NCI-H146 treated with DMSO at 0.1 percent for 48 hours (cell line): ENCODE measurements at regions not wholly inside any gene's neighbourhood (a gene's known extent, or its start where the extent isn't known, plus 50 kb on each side); places are given as distances from the start of the nearest gene placed in this dataset.

Source experiments
- DNase-seq: peaks from one replicate; lab custom pipeline; 2025; ENCODE audit not compliant: unreplicated experiment; lab: John Stamatoyannopoulos, UW

- DNase-seq: no peak
Measured at GRCh38 chr16:87057211-87057881, 259.8 kb downstream of the C16orf95 start.

GRCh38 chr16:87057951-87058560, 259.1 kb downstream of the C16orf95 start:
- DNase-seq: no peak

GRCh38 chr16:87058728-87059250, 258.4 kb downstream of the C16orf95 start:
- no peak for DNase-seq

DNA sequence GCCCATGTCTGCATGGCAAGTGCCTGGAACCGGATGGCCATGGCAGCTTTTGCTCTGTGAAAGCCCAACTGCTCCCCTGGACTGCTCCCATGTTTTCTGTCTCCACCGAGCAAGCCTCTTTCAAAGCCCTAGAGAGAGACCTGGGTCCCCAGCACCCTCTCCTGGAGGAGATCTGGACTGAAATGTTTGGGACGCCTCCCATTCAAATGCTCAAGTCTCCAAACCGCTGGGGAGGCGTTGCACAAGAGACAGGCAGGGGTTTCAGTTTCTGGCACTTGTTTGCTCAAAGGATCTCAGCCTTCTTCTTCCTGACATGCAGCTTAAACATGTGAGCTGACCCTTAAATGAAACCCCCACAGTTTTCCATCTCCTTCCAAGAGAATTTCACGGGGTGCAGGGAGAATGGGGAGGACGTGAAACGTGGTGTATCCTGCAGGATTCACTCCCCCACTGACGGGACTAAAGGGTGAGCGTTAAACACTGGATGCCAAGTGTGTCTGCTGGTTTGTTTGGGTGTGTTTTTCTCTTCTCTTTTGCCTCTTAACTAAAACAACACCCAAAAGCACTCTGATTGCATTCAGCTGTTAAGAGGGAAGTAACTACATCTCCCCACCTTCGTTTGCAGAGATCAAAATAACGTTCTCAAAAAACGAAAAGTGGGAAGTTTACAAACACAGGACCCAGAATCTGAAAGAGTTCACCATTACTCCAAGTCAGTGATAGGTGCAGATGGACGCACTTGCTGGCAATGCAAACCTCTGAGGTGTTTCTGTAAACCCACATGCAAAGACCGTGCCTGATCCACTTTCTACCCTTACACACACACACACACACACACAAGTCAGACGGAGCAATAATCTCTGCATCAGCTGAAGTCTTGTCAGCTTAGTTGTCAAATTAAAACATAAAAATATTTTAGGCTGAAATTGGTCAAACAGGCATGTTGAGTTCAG, 256.9 kb downstream of the C16orf95 start:
- DNase-seq: no peak

- no peak for DNase-seq
Measured at GRCh38 chr16:87061243-87061920, 255.8 kb downstream of the C16orf95 start.

GRCh38 chr16:87062569-87063442, 254.4 kb downstream of the C16orf95 start:
- no peak for DNase-seq

DNA sequence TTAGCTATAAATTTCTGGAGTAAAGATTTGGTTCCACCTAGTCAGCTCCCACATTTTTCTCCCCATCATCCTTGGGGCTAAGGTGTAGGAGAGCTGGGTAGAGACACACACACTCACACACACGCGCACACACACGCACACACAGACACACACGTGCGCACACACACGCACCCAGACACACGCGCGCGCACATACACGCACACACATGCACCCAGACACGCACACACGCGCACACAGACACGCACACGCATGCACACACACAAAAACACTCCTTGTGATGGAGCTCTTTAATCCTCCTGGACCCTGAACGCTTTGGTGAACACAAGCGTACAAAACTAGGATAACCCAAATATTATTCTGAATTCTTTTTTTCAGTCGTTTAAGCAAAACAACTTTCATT, 253.6 kb downstream of the C16orf95 start:
- DNase-seq: no peak

DNA sequence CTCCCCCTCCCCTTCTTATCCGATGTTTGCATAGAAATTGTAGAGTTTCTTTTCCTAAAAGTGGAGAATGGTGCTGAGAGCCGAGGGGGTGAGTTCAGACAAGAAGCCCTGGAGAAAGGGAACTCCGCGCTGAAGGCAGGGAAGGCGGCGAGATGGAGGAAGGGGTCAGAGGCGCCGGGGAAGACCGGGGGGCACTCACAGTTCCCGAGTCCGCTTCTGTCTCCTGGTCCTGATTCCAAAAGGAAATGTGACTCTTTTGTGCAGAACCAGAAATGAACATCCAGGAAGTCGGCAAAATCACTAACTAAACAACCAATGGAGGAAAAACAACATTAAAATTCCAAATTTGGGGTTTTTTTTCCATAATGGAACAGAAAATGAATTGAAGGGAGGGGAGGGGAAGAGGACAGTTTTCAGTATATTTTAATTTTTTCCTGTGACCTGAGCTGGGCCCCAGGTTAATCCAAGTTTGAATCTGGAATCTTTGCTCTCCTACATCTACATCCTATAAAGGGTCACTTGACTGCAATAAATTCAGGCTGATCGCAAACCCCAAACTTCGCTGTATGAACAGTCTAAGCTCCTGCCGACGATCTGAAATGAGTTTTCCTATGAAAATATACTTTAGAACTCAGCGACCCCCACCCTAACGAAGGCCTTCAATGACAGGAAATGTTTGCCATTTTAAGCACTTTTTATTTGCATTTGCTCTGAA, 252.3 kb downstream of the C16orf95 start:
- DNase-seq: no peak

GRCh38 chr16:87065446-87066132, 251.6 kb downstream of the C16orf95 start:
- DNase-seq: no peak

DNA sequence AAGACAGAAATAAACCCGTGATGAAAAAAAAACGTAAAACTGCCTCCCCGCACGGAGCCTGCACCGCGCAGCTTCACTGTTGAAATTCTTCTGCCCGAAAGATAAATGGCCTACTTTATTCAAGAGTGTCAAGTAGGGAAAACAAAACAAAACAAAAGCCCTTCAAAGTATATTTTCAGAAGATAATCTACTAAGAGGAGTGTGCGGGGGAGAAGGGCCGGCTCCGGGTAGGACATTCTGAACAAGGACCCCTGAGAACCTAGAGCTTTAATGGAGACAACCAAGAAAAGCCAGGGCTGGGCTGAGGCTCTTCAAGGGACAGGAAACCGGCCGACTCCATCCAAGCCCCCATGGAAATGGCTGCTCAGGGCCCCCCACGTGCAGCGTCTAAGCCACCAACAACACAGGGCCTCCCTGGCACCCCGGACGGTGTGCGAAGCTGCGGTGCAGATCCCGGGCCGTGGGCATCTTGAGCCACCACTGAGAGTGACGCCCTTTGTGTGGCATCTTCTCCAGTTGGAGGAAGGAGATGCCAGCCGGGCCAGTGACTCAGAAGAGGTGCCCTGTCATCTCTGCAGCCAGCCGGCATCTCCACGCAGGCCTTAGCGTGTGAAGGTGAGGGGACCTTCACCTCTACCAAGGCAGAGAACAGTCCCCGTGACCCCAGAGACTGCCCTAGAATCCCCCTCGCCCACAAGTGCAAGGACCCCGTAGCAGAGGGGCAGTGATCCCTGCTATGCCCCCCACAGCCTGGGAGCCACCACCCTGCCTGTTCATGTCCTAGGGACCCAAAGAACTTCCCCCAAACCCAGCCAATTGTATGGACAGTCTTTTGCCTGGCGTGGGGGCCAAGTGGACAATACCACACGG, 250.8 kb downstream of the C16orf95 start:
- DNase-seq: no peak

- DNase-seq: no peak
Measured at GRCh38 chr16:87067003-87067556, 250.1 kb downstream of the C16orf95 start.

DNA sequence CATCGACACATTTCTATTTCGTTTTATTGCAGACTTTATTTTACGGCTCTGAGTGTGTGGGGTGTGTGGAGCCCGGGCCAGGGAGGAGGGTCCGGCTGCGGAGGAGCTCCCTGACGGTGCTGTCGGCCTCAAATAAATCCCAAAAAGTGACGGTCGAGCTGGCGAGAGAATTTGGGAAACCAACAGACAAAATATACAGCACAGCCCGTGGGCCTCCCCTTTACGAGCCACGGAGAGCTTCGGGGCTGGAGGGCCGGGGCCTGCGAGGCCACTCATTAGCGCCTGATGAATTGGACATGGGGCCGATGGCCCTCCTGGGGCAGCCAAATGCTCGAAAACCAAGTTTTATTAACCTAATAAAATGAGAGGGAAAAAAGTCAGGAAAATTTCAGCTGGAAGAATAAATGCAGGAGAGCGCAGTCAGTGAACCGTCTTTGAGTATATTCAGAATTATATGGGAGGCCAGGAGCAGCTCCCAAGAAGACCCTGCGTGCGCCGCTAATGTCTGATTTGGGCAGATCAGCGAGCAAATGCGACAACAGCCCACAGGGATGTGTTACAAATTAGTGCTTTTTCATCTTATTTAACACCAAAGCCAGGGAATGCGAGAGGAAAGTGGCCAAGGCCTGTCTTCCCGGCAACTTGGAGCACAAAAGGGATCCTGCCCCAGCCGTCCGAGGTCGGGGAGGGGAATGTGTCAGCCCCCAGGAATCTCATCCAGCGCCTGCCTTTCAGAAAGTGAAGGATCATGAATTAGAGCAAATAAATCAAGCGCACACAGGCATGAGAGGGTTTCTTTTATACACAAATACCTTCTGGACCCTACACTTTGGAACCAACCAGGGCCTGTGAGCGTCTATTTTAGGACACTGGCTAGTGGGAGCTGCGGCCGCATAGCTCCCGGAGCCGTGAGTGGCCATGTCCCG, 249.1 kb downstream of the C16orf95 start:
- no peak for DNase-seq

DNA sequence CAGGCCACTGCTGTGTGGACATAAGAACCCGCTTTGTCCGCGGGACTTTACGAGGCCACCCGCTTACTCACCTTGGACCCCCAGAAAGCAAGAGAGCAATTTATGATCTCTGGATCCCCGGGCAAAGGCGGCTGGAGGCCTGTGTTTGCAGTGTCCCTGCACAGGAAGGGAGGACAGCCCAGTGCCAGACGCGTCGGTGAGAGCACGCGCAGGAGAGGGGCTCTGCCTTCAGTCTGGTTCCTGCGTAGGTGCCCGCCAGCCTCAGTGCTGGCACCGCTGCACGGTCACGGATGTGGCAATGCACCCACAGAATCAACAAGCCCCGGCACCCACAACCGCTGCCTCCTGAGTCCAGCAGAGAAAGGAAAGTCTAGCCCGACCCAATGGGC, 248.4 kb downstream of the C16orf95 start:
- no peak for DNase-seq

DNA sequence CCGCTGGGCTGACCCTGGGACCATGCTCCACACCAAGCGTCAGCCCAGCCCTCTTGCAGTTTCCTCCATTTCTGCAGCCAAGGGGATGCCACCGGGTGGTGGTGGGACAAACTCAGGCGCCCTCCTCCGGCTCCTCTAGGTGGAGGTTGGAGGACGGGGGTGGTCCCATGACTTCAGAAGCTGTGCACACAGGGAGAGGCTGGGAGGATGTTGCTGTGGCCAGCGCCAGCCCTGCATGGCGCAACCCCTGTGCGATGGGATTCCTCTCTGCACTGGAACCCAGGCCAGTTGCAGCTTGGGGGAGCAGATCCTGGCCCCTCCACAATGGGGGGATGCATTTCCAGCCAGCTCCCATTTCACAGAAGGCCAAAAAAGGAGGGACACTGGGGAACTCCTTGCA, 246.5 kb downstream of the C16orf95 start:
- DNase-seq: no peak

DNA sequence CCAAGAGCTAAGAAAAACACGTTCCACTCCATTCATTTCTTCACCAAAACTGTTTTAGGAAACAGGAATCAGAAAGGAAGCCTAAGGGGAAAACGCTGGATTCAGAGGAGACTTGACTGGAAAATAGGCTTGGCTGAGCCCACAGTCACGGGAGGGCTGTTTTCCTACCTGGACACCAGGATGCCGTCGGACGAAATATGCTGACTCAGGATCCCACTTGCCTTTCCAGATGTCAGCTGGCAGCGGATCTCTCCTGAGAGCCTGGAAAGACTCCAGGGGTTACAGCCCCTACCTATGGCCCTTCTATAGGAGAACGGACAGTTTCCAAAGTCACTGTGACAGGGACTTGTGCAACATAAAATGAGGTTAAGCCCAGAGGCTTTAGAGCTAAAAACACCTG, 245.1 kb downstream of the C16orf95 start:
- DNase-seq: no peak

DNA sequence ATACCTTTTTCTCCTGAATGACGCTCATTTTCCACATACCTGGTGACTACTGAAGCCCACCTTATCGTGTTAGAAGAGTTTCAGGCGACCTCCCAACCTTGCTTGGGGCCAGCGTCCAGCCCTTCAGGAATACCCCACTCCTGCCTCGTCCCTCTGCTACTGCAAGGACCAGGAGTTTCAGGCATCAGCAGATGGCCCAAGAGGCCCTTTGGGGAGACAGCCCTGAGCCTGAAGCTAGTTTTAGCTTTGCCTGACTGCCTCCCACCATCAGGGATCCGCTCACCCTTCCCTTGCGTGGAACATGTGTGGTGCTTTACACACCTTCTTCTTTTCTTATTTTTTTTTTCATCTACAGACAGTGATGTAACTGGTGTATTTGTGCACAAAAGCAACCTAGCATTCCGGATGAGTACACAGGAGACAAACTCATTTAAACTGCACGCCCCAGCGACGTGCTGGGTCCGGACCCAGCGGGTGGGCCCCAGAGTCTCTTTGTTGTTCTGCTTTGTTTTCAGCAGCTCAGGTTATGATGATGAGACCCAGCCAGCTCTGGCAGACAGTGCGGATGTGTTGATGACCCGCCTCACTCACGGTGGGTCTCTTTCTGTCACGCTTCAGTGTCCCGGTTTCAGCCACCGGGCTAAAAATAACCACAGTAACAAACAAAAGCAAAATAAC, 242.4 kb downstream of the C16orf95 start:
- DNase-seq: no peak
